ENCODE measurements at regions not wholly inside any gene's neighbourhood (a gene's known extent, or its start where the extent isn't known, plus 50 kb on each side); places are given as distances from the start of the nearest gene placed in this dataset.

GRCh38 chr4:189304809-189305208 lies 635.9 kb upstream of the FRG1 start:
- TF ChIP-seq CTCF (IDR thresholded peaks at IDR 0.05), result no peak
- Histone ChIP-seq H3K27me3 (no peaks in the 10 kb centered on the region), H3K4me3 (no peak overlapping the region), H3K4me1 (no peaks in the 10 kb centered on the region), H3K9me3 (no peaks in the 10 kb centered on the region), H3K36me3 (no peaks in the 10 kb centered on the region), H3K27ac (no peak overlapping the region)
- intact Hi-C loops (cut with DNase I), result no loop called here
- ATAC-seq (no peak), DNase-seq (no peak), FAIRE-seq (no peak)
- 1 to 2% methylated on average over 2 of the region's 2 CpGs for WGBS, 2 donors

- no peaks in the 10 kb centered on the region for H3K27me3 ChIP-seq
- no peaks in the 10 kb centered on the region for H3K9me3 ChIP-seq
- no peak overlapping the region for H3K27ac ChIP-seq
- TF ChIP-seq CTCF (IDR thresholded peaks at IDR 0.05), result no peak
- no peak for ATAC-seq
- 46 to 52% methylated on average over 3 of the region's 3 CpGs for WGBS, 2 donors
- no peaks in the 10 kb centered on the region for H3K36me3 ChIP-seq
- H3K4me3 ChIP-seq, result no peak overlapping the region
- intact Hi-C loops (cut with DNase I), result no loop called here
- FAIRE-seq, result no peak
- no peaks in the 10 kb centered on the region for H3K4me1 ChIP-seq
- DNase-seq, result no peak
Observed at GRCh38 chr4:189305500-189305899, 635.2 kb upstream of the FRG1 start.

- no peak for TF ChIP-seq CTCF (IDR thresholded peaks at IDR 0.05)
- ATAC-seq (no peak), DNase-seq (no peak), FAIRE-seq (no peak)
- H3K4me1 ChIP-seq, result no peaks in the 10 kb centered on the region
- intact Hi-C loops (cut with DNase I), result no loop called here
- no peaks in the 10 kb centered on the region for H3K9me3 ChIP-seq
- WGBS, 2 donors, result 37 to 40% methylated on average over 1 of the region's 1 CpG
- no peaks in the 10 kb centered on the region for H3K27me3 ChIP-seq
- no peak overlapping the region for H3K4me3 ChIP-seq
- H3K27ac ChIP-seq, result no peak overlapping the region
- H3K36me3 ChIP-seq, result no peaks in the 10 kb centered on the region
Observed at GRCh38 chr4:189311251-189311650, 629.4 kb upstream of the FRG1 start.

- DNase-seq, result no peak
- intact Hi-C loops (cut with DNase I), result no loop called here
- WGBS, 2 donors, result 72 to 74% methylated on average over 4 of the region's 4 CpGs
- H3K4me1 ChIP-seq, result no peaks in the 10 kb centered on the region
- H3K9me3 ChIP-seq, result no peaks in the 10 kb centered on the region
- ATAC-seq, result no peak
- H3K27me3 ChIP-seq, result no peaks in the 10 kb centered on the region
- no peak for TF ChIP-seq CTCF (IDR thresholded peaks at IDR 0.05)
- no peak overlapping the region for H3K27ac ChIP-seq
- no peak overlapping the region for H3K4me3 ChIP-seq
- FAIRE-seq, result no peak
- no peaks in the 10 kb centered on the region for H3K36me3 ChIP-seq
Observed at GRCh38 chr4:189313064-189313463, 627.6 kb upstream of the FRG1 start.

- no peak overlapping the region for H3K4me3 ChIP-seq
- intact Hi-C loops (cut with DNase I), result no loop called here
- no peak for TF ChIP-seq CTCF (IDR thresholded peaks at IDR 0.05)
- WGBS, 2 donors, result 85 to 86% methylated on average over 22 to 24 of the region's 24 CpGs
- H3K9me3 ChIP-seq, result no peaks in the 10 kb centered on the region
- H3K36me3 ChIP-seq, result no peaks in the 10 kb centered on the region
- FAIRE-seq (no peak), ATAC-seq (no peak), DNase-seq (no peak)
- no peak overlapping the region for H3K27ac ChIP-seq
- H3K4me1 ChIP-seq, result no peaks in the 10 kb centered on the region
- no peaks in the 10 kb centered on the region for H3K27me3 ChIP-seq
Observed at GRCh38 chr4:189313861-189314513, 626.7 kb upstream of the FRG1 start.

Measured in pancreas (tissue), 10 donors.